Hematopoietic multipotent progenitor cell treated with erythropoietin and hydrocortisone succinate and interleukin-3 and kit ligand, for 8 days (in vitro differentiated cells): ENCODE measurements at regions not wholly inside any gene's neighbourhood (a gene's known extent, or its start where the extent isn't known, plus 50 kb on each side); places are given as distances from the start of the nearest gene placed in this dataset.

Experiments used
- DNase-seq: peaks from one replicate; pipeline ENCODE4 v3.0.0-alpha.2; 2015

- no peak for DNase-seq
These were observed 60.8 kb upstream of the ARHGEF3 start for GRCh38 chr3:56862352-56863062.

- no peak for DNase-seq
These were observed 59.8 kb upstream of the ARHGEF3 start for GRCh38 chr3:56861511-56861910.

GRCh38 chr3:56860939-56861338 lies 59.2 kb upstream of the ARHGEF3 start:
- no peak for DNase-seq

- DNase-seq: no peak
These were observed 58.6 kb upstream of the ARHGEF3 start for GRCh38 chr3:56860351-56860750.

- DNase-seq: no peak
These were observed 56.6 kb upstream of the ARHGEF3 start for GRCh38 chr3:56858331-56858730.

- no peak for DNase-seq
These were observed 55.4 kb upstream of the ARHGEF3 start for GRCh38 chr3:56857178-56857577.

- no peak for DNase-seq
These were observed 55.0 kb upstream of the ARHGEF3 start for GRCh38 chr3:56856752-56857151.

GRCh38 chr3:56855856-56856512 lies 54.2 kb upstream of the ARHGEF3 start:
- peak; percentile 7 for DNase-seq

GRCh38 chr3:56854856-56855611 lies 53.3 kb upstream of the ARHGEF3 start:
- DNase-seq: no peak

- DNase-seq: no peak
These were observed 50.5 kb upstream of the ARHGEF3 start for GRCh38 chr3:56851966-56852884.
